HL-60 (cell line): ENCODE measurements at regions not wholly inside any gene's neighbourhood (a gene's known extent, or its start where the extent isn't known, plus 50 kb on each side); places are given as distances from the start of the nearest gene placed in this dataset.

ENCODE experiments used
- CTCF ChIP-seq: IDR thresholded peaks from one replicate; pipeline ENCODE4 v1.5.1; 2011; ENCODE audit warnings: low read length, control low read depth, inconsistent platforms; ENCODE audit not compliant: insufficient read depth
- REST ChIP-seq: IDR thresholded peaks from 2 replicates; pipeline ENCODE4 v1.6.1; 2012; ENCODE audit warnings: low read depth; ENCODE audit not compliant: insufficient replicate concordance

DNA sequence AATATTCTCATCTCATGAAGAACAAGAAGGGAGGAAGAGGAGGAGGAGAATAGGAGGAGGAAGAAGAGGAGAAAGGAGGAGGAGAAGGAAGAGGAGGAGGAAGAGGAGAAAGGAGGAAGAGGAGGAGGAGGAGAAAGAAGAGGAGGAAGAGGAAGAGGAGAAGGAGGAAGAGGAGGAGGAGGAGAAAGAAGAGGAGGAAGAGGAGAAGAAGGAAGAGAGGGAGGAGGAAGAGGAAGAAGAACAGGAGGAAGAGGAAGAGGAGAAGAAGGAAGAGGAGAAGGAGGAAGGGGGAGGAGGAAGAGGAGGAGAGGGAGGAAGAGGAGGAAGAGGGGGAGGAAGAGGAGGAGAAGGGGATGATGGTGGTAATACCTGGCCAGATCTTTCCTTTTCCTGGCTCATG lies 70.0 kb upstream of the PTPRM start:
- no peak for TF ChIP-seq CTCF
- no peak for TF ChIP-seq REST
